Erythroblast (primary cell): ENCODE measurements at regions not wholly inside any gene's neighbourhood (a gene's known extent, or its start where the extent isn't known, plus 50 kb on each side); places are given as distances from the start of the nearest gene placed in this dataset.

Experiments
- GATA1 ChIP-seq: IDR thresholded peaks from 2 replicates; pipeline ENCODE4 v1.6.1; 2011; ENCODE audit warnings: low read depth, mild to moderate bottlenecking, control low read depth, low read length, moderate library complexity
- POLR2A ChIP-seq: IDR thresholded peaks from 2 replicates; pipeline ENCODE4 v1.6.1; 2011; ENCODE audit warnings: mild to moderate bottlenecking, low read length

GRCh38 chr1:221016751-221017150 lies 137.5 kb downstream of the HLX start:
- TF ChIP-seq POLR2A, result no peak
- TF ChIP-seq GATA1, result no peak
